Colonic mucosa (tissue), 4 donors: ENCODE measurements at regions not wholly inside any gene's neighbourhood (a gene's known extent, or its start where the extent isn't known, plus 50 kb on each side); places are given as distances from the start of the nearest gene placed in this dataset.

Experiments
- DNase-seq: peaks from one replicate; pipeline ENCODE4 v3.0.0-alpha.2; 2020
- H3K27ac ChIP-seq: fragments of 200-600 bp; one replicate; pipeline ENCODE4 v1.8.0; 2021
- H3K27me3 ChIP-seq: fragments of 200-600 bp; one replicate; pipeline ENCODE4 v1.8.0; 2021
- H3K36me3 ChIP-seq: fragments of 200-600 bp; one replicate; pipeline ENCODE4 v1.8.0; 2021
- H3K4me1 ChIP-seq: fragments of 200-600 bp; one replicate; pipeline ENCODE4 v1.8.0; 2021; ENCODE audit warnings: mild to moderate bottlenecking
- H3K4me3 ChIP-seq: fragments of 200-600 bp; one replicate; pipeline ENCODE4 v1.8.0; 2021
- H3K9ac ChIP-seq, 2 donors: one replicate each; pipeline ENCODE4 v1.7.0; 2013; ENCODE audit warnings: control low read depth in 2 of 2, low read depth in 2 of 2, low read length in 2 of 2
- H3K9me3 ChIP-seq: fragments of 200-600 bp; one replicate; pipeline ENCODE4 v1.8.0; 2021
- CTCF ChIP-seq: fragments of 200-600 bp; IDR thresholded peaks from one replicate; pipeline ENCODE4 v1.8.0; 2022; ENCODE audit warnings: antibody characterized with exemption, mild to moderate bottlenecking
- intact Hi-C: fragments of 100-400 bp; cut with DNase I; formaldehyde crosslinking; loops from one replicate; pipeline ENCODE4 v1.14.1; 2022
- donor health status: healthy.
- donor health status: DM: no; HTN: no; CAD: no.
- donor health status: DM: no; HTN: no; CAD: no.

GRCh38 chr16:65196420-65197075, 74.7 kb upstream of the CDH11 start:
- no peak overlapping the region for H3K4me3 ChIP-seq
- DNase-seq: no peak

GRCh38 chr16:65195998-65196397, 74.1 kb upstream of the CDH11 start:
- H3K27me3 ChIP-seq: no peaks in the 10 kb centered on the region
- H3K36me3 ChIP-seq: no peaks in the 10 kb centered on the region
- H3K4me1 ChIP-seq: no peaks in the 10 kb centered on the region
- no peak overlapping the region for H3K4me3 ChIP-seq
- DNase-seq: no peak
- H3K27ac ChIP-seq: no peak overlapping the region
- intact Hi-C loops: no loop called here
- H3K9me3 ChIP-seq: no peaks in the 10 kb centered on the region
- no peak overlapping the region for H3K9ac ChIP-seq
- TF ChIP-seq CTCF: no peak

More at GRCh38 chr16:65196420-65197075, 74.7 kb upstream of the CDH11 start:
- intact Hi-C loops: no loop called here
- H3K36me3 ChIP-seq: no peaks in the 10 kb centered on the region
- H3K27ac ChIP-seq: no peak overlapping the region
- no peaks in the 10 kb centered on the region for H3K9me3 ChIP-seq
- no peaks in the 10 kb centered on the region for H3K4me1 ChIP-seq
- no peak overlapping the region for H3K9ac ChIP-seq
- no peaks in the 10 kb centered on the region for H3K27me3 ChIP-seq
- TF ChIP-seq CTCF: no peak

- TF ChIP-seq CTCF: no peak
- H3K4me3 ChIP-seq: no peak overlapping the region
- intact Hi-C loops: no loop called here
- no peaks in the 10 kb centered on the region for H3K36me3 ChIP-seq
- DNase-seq: no peak
- no peak overlapping the region for H3K27ac ChIP-seq
- H3K9me3 ChIP-seq: no peaks in the 10 kb centered on the region
- no peaks in the 10 kb centered on the region for H3K4me1 ChIP-seq
- H3K9ac ChIP-seq: no peak overlapping the region
- H3K27me3 ChIP-seq: no peaks in the 10 kb centered on the region
These were observed 63.4 kb upstream of the CDH11 start for GRCh38 chr16:65185241-65185778.

GRCh38 chr16:65181071-65181561, 59.3 kb upstream of the CDH11 start:
- TF ChIP-seq CTCF: no peak
- Histone ChIP-seq H3K4me1 (no peaks in the 10 kb centered on the region), H3K27me3 (no peaks in the 10 kb centered on the region)

GRCh38 chr16:65178151-65178550, 56.3 kb upstream of the CDH11 start:
- TF ChIP-seq CTCF: no peak
- H3K36me3 ChIP-seq: no peaks in the 10 kb centered on the region
- intact Hi-C loops: no loop called here
- no peaks in the 10 kb centered on the region for H3K4me1 ChIP-seq
- no peaks in the 10 kb centered on the region for H3K27me3 ChIP-seq
- no peak overlapping the region for H3K9ac ChIP-seq
- no peaks in the 10 kb centered on the region for H3K9me3 ChIP-seq
- H3K4me3 ChIP-seq: no peak overlapping the region
- no peak for DNase-seq
- no peak overlapping the region for H3K27ac ChIP-seq

More at GRCh38 chr16:65181071-65181561, 59.3 kb upstream of the CDH11 start:
- intact Hi-C loops: no loop called here
- no peak for DNase-seq
- no peak overlapping the region for H3K9ac ChIP-seq
- no peak overlapping the region for H3K4me3 ChIP-seq
- no peaks in the 10 kb centered on the region for H3K36me3 ChIP-seq
- H3K27ac ChIP-seq: no peak overlapping the region
- no peaks in the 10 kb centered on the region for H3K9me3 ChIP-seq
